A673 (cell line): ENCODE measurements at regions not wholly inside any gene's neighbourhood (a gene's known extent, or its start where the extent isn't known, plus 50 kb on each side); places are given as distances from the start of the nearest gene placed in this dataset.
"Not testable (repeated sequence)": the region's sequence is repeated elsewhere in the genome, so short reads cannot be mapped to it uniquely, and the experiment has no call there.

ENCODE experiments used
- BruUV-seq: library from RNA; stranded (reverse); fragments of 400-500 nt; replicated peaks from 2 replicates; lab custom pipeline; 2021; lab: Mats Ljungman, UMichigan
- CTCF ChIA-PET: fragments of 300-600 bp; sonication (Branson Sonifier 250); formaldehyde crosslinking; loops from one replicate; lab custom pipeline; 2022; ENCODE audit warnings: antibody characterized with exemption; lab: Charles Lee
- POLR2A ChIA-PET: fragments of 300-600 bp; sonication (Branson Sonifier 250); formaldehyde crosslinking; loops from one replicate; lab custom pipeline; 2022; ENCODE audit warnings: antibody characterized with exemption; ENCODE audit not compliant: low non-redundant PET; lab: Charles Lee
- DNase-seq: peaks from one replicate; pipeline ENCODE4 v3.0.0-alpha.2; 2015; ENCODE audit warnings: low spot score
- H3K27ac ChIP-seq: fragments of 200-600 bp; sonication (generic); 2 replicates; pipeline ENCODE4 v1.5.1; 2016; ENCODE audit warnings: mixed run types, low read depth, mild to moderate bottlenecking, mixed read lengths, antibody characterized with exemption, low read length; ENCODE audit not compliant: poor library complexity, severe bottlenecking
- H3K27me3 ChIP-seq: fragments of 200-600 bp; sonication (generic); replicated peaks from 2 replicates; pipeline ENCODE4 v1.6.1; 2017; ENCODE audit warnings: mixed run types, low read depth, mild to moderate bottlenecking, mixed read lengths, antibody characterized with exemption, low read length; ENCODE audit not compliant: insufficient read depth, poor library complexity
- H3K36me3 ChIP-seq: fragments of 200-600 bp; sonication (generic); 2 replicates; pipeline ENCODE4 v1.6.1; 2016; ENCODE audit warnings: mixed run types, mild to moderate bottlenecking, mixed read lengths, antibody characterized with exemption, low read length; ENCODE audit not compliant: insufficient read depth, poor library complexity, severe bottlenecking
- H3K4me1 ChIP-seq: fragments of 200-600 bp; sonication (generic); 2 replicates; pipeline ENCODE4 v1.6.1; 2017; ENCODE audit warnings: mixed run types, mild to moderate bottlenecking, mixed read lengths, antibody characterized with exemption, low read length; ENCODE audit not compliant: insufficient read depth, poor library complexity, severe bottlenecking
- H3K4me3 ChIP-seq: fragments of 200-600 bp; sonication (generic); 2 replicates; pipeline ENCODE4 v1.5.1; 2016; ENCODE audit warnings: low read depth, mixed run types, mild to moderate bottlenecking, mixed read lengths, low read length; ENCODE audit not compliant: poor library complexity, severe bottlenecking
- H3K9me3 ChIP-seq: fragments of 200-600 bp; sonication (generic); 2 replicates; pipeline ENCODE4 v1.6.1; 2016; ENCODE audit warnings: mixed run types, low read depth, mild to moderate bottlenecking, mixed read lengths, antibody characterized with exemption, low read length; ENCODE audit not compliant: poor library complexity, severe bottlenecking
- CTCF ChIP-seq: fragments of 300-800, 200-600 bp; sonication (generic); conservative IDR thresholded peaks from 2 replicates; pipeline ENCODE4 v1.5.1; 2017; ENCODE audit warnings: low read depth, mild to moderate bottlenecking, antibody characterized with exemption, low read length, moderate library complexity, mixed read lengths
- EZH2 ChIP-seq: fragments of 200-600 bp; sonication (generic); IDR thresholded peaks from 2 replicates; pipeline ENCODE4 v1.6.1; 2017; ENCODE audit warnings: borderline replicate concordance, low read depth, mild to moderate bottlenecking, mixed read lengths, antibody characterized with exemption, low read length; ENCODE audit not compliant: poor library complexity, severe bottlenecking
- intact Hi-C: fragments of 100-400 bp; cut with micrococcal nuclease; formaldehyde crosslinking; loops from one replicate; pipeline ENCODE4 v1.10.0; 2022; ENCODE audit not compliant: unreplicated experiment

GRCh38 chr7:19519443-19520021, 189.3 kb downstream of the POLR1F start:
- H3K27me3 ChIP-seq: no peaks in the 10 kb centered on the region
- DNase-seq: peak; percentile 32
- TF ChIP-seq CTCF (no peak), EZH2 (no peak)
- ChIA-PET CTCF (no interaction called here), POLR2A (no interaction called here)
- intact Hi-C loops: no loop called here
- BruUV-seq: no TSS peak
- H3K9me3 ChIP-seq: no peaks in the 10 kb centered on the region
- no peaks in the 10 kb centered on the region for H3K36me3 ChIP-seq
- H3K27ac ChIP-seq: no peak overlapping the region
- no peaks in the 10 kb centered on the region for H3K4me1 ChIP-seq
- no peak overlapping the region for H3K4me3 ChIP-seq

- BruUV-seq, DNase-seq, H3K27me3 ChIP-seq, CTCF ChIA-PET, H3K36me3 ChIP-seq, H3K27ac ChIP-seq, H3K4me1 ChIP-seq, H3K4me3 ChIP-seq, H3K9me3 ChIP-seq, intact Hi-C loops, POLR2A ChIA-PET: not testable (repeated sequence)
These were observed 191.3 kb downstream of the POLR1F start for GRCh38 chr7:19517546-19517945.

GRCh38 chr7:19508821-19509220, 200.0 kb downstream of the POLR1F start:
- DNase-seq: no peak
- H3K4me1 ChIP-seq: no peaks in the 10 kb centered on the region
- H3K36me3 ChIP-seq: no peaks in the 10 kb centered on the region
- TF ChIP-seq EZH2 (no peak), CTCF (no peak)
- H3K27ac ChIP-seq: no peak overlapping the region
- no peaks in the 10 kb centered on the region for H3K9me3 ChIP-seq
- no TSS peak for BruUV-seq
- H3K4me3 ChIP-seq: no peak overlapping the region
- ChIA-PET POLR2A (no interaction called here), CTCF (no interaction called here)
- intact Hi-C loops: no loop called here
- no peaks in the 10 kb centered on the region for H3K27me3 ChIP-seq

GRCh38 chr7:19508124-19508523, 200.7 kb downstream of the POLR1F start:
- no TSS peak for BruUV-seq
- POLR2A ChIA-PET: no interaction called here
- CTCF ChIA-PET: no interaction called here

More at GRCh38 chr7:19508124-19508523, 200.7 kb downstream of the POLR1F start:
- Histone ChIP-seq H3K4me3 (no peak overlapping the region), H3K4me1 (no peaks in the 10 kb centered on the region), H3K27ac (no peak overlapping the region), H3K36me3 (no peaks in the 10 kb centered on the region), H3K27me3 (no peaks in the 10 kb centered on the region), H3K9me3 (no peaks in the 10 kb centered on the region)
- TF ChIP-seq EZH2: no peak
- DNase-seq: peak; percentile 25
- intact Hi-C loops: no loop called here
